Bronchial epithelial cell (primary cell): ENCODE measurements at regions not wholly inside any gene's neighbourhood (a gene's known extent, or its start where the extent isn't known, plus 50 kb on each side); places are given as distances from the start of the nearest gene placed in this dataset.

Experiments used
- DNase-seq: peaks from one replicate; pipeline ENCODE4 v3.0.0-alpha.2; 2010; ENCODE audit warnings: low read depth
- FAIRE-seq: peaks from 2 replicates; lab custom pipeline; 2011; peaks lifted over from hg19 to GRCh38; lab: Jason Lieb, UNC
- H3K27me3 ChIP-seq: 2 replicates; pipeline ENCODE4 v1.5.1; 2011; ENCODE audit warnings: low read length; ENCODE audit not compliant: control insufficient read depth, insufficient read depth
- H3K36me3 ChIP-seq: 2 replicates; pipeline ENCODE4 v1.5.1; 2011; ENCODE audit warnings: low read length; ENCODE audit not compliant: control insufficient read depth, insufficient read depth
- H3K4me3 ChIP-seq: 2 replicates; pipeline ENCODE4 v1.5.1; 2011; ENCODE audit warnings: mild to moderate bottlenecking, low read depth, low read length, control low read depth
- CTCF ChIP-seq: IDR thresholded peaks from 2 replicates; pipeline ENCODE4 v1.5.1; 2011; ENCODE audit warnings: mild to moderate bottlenecking, moderate library complexity, low read length, control low read depth, inconsistent platforms; ENCODE audit not compliant: insufficient read depth, severe bottlenecking

GRCh38 chr2:2762913-2763312, 431.8 kb upstream of the MYT1L start:
- TF ChIP-seq CTCF = no peak
- no peaks in the 10 kb centered on the region for H3K36me3 ChIP-seq

GRCh38 chr2:2762166-2762908, 431.3 kb upstream of the MYT1L start:
- FAIRE-seq (no peak), DNase-seq (no peak)
- no peaks in the 10 kb centered on the region for H3K27me3 ChIP-seq
- no peak overlapping the region for H3K4me3 ChIP-seq
- no peak for TF ChIP-seq CTCF
- H3K36me3 ChIP-seq = no peaks in the 10 kb centered on the region

More at GRCh38 chr2:2762913-2763312, 431.8 kb upstream of the MYT1L start:
- DNase-seq (peak; percentile 20), FAIRE-seq (no peak)
- no peak overlapping the region for H3K4me3 ChIP-seq
- no peaks in the 10 kb centered on the region for H3K27me3 ChIP-seq

- Histone ChIP-seq H3K27me3 (no peaks in the 10 kb centered on the region), H3K4me3 (no peak overlapping the region), H3K36me3 (no peaks in the 10 kb centered on the region)
- TF ChIP-seq CTCF = no peak
- DNase-seq = no peak
- no peak for FAIRE-seq
Observed at GRCh38 chr2:2758793-2759367, 427.8 kb upstream of the MYT1L start.

GRCh38 chr2:2757764-2758163, 426.7 kb upstream of the MYT1L start:
- no peak for TF ChIP-seq CTCF
- no peak for FAIRE-seq
- no peak overlapping the region for H3K4me3 ChIP-seq
- no peak for DNase-seq
- no peaks in the 10 kb centered on the region for H3K36me3 ChIP-seq
- H3K27me3 ChIP-seq = no peaks in the 10 kb centered on the region

- no peak overlapping the region for H3K4me3 ChIP-seq
- TF ChIP-seq CTCF = no peak
- DNase-seq (no peak), FAIRE-seq (no peak)
- no peaks in the 10 kb centered on the region for H3K27me3 ChIP-seq
- no peaks in the 10 kb centered on the region for H3K36me3 ChIP-seq
Observed at GRCh38 chr2:2756886-2757285, 425.8 kb upstream of the MYT1L start.
